Suprapubic skin (tissue), 4 donors: ENCODE measurements at regions not wholly inside any gene's neighbourhood (a gene's known extent, or its start where the extent isn't known, plus 50 kb on each side); places are given as distances from the start of the nearest gene placed in this dataset.

Source experiments
- DNase-seq, 2 donors: peaks; one replicate each; pipeline ENCODE4 v3.0.0-alpha.2; 2019; ENCODE audit warnings: low spot score in 2 of 2
- H3K27ac ChIP-seq: fragments of 200-600 bp; sonication (generic); one replicate; pipeline ENCODE4 v1.5.1; 2019
- H3K27me3 ChIP-seq: fragments of 200-600 bp; sonication (generic); one replicate; pipeline ENCODE4 v1.5.1; 2019
- H3K36me3 ChIP-seq: fragments of 200-600 bp; sonication (generic); one replicate; pipeline ENCODE4 v1.5.1; 2019
- H3K4me1 ChIP-seq: fragments of 200-600 bp; sonication (generic); one replicate; pipeline ENCODE4 v1.5.1; 2019
- H3K4me3 ChIP-seq: fragments of 200-600 bp; sonication (generic); one replicate; pipeline ENCODE4 v1.5.1; 2019; ENCODE audit warnings: mild to moderate bottlenecking
- H3K9me3 ChIP-seq: fragments of 200-600 bp; sonication (generic); one replicate; pipeline ENCODE4 v1.5.1; 2019
- EP300 ChIP-seq: sonication (generic); formaldehyde crosslinking; IDR thresholded peaks from one replicate; pipeline ENCODE4 v1.6.1; 2017; ENCODE audit warnings: antibody characterized with exemption
- POLR2A ChIP-seq, 2 donors: fragments of 450-650 bp; IDR thresholded peaks; one replicate each; pipeline ENCODE4 v1.6.1; 2017; ENCODE audit warnings: antibody characterized with exemption in 2 of 2, mild to moderate bottlenecking in 2 of 2, moderate library complexity in 2 of 2
- POLR2AphosphoS5 ChIP-seq, 3 donors: sonication (generic); formaldehyde crosslinking; IDR thresholded peaks; one replicate each; pipeline ENCODE4 v1.6.1; 2017; ENCODE audit warnings: antibody characterized with exemption in 3 of 3
- WGBS: methylation state at CpG from one replicate; pipeline ENCODE4 v1.1.5; 2018; 5-methylcytosine and 5-hydroxymethylcytosine counted together
- TF ChIP-seq, protein P1 (sequence below), 2 donors: fragments of 200-600 bp in 1 of 2; fragments of 450-650 bp in 1 of 2; sonication (generic) in 1 of 2; IDR thresholded peaks; one replicate each; pipeline ENCODE4 v1.5.1; 2016 to 2019; ENCODE audit warnings: antibody characterized with exemption in 2 of 2, mild to moderate bottlenecking in 1 of 2, moderate library complexity in 1 of 2

GRCh38 chr14:46147452-46147851 lies 504.1 kb downstream of the RPL10L start:
- H3K9me3 ChIP-seq, result no peaks in the 10 kb centered on the region
- no peaks in the 10 kb centered on the region for H3K4me1 ChIP-seq
- no peak overlapping the region for H3K27ac ChIP-seq
- H3K36me3 ChIP-seq, result no peaks in the 10 kb centered on the region
- H3K27me3 ChIP-seq, result no peaks in the 10 kb centered on the region
- TF ChIP-seq, protein P1, sequence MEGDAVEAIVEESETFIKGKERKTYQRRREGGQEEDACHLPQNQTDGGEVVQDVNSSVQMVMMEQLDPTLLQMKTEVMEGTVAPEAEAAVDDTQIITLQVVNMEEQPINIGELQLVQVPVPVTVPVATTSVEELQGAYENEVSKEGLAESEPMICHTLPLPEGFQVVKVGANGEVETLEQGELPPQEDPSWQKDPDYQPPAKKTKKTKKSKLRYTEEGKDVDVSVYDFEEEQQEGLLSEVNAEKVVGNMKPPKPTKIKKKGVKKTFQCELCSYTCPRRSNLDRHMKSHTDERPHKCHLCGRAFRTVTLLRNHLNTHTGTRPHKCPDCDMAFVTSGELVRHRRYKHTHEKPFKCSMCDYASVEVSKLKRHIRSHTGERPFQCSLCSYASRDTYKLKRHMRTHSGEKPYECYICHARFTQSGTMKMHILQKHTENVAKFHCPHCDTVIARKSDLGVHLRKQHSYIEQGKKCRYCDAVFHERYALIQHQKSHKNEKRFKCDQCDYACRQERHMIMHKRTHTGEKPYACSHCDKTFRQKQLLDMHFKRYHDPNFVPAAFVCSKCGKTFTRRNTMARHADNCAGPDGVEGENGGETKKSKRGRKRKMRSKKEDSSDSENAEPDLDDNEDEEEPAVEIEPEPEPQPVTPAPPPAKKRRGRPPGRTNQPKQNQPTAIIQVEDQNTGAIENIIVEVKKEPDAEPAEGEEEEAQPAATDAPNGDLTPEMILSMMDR (IDR thresholded peaks at IDR 0.05), result no peak
- no peak for DNase-seq
- H3K4me3 ChIP-seq, result no peak overlapping the region

DNA sequence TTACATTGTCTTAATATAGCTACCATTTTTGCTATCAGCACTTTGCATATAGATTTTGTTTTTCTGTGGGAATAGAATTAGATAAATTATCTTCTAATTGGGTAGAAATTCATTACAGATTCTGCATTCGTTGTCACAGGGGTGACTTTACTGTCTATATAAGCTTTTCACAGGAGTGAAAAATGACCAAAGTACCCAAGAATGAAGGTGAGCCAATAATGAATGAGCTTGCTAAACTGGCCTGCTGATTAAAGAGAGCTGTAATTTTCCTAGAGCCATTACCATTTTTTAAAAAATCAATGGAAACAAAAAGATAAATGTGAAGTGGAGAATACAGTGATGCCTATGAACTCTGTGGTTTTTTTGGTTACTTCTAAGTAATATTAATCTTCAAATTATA lies 504.6 kb downstream of the RPL10L start:
- Histone ChIP-seq H3K27me3 (no peaks in the 10 kb centered on the region), H3K27ac (no peak overlapping the region), H3K9me3 (no peaks in the 10 kb centered on the region), H3K4me1 (no peaks in the 10 kb centered on the region), H3K36me3 (no peaks in the 10 kb centered on the region), H3K4me3 (no peak overlapping the region)
- no peak for DNase-seq
- TF ChIP-seq, protein P1 (IDR thresholded peaks at IDR 0.05), result no peak
- no peak for TF ChIP-seq POLR2A (IDR thresholded peaks at IDR 0.05)
- TF ChIP-seq EP300, result no peak
- TF ChIP-seq POLR2AphosphoS5 (IDR thresholded peaks at IDR 0.05), result no peak
- WGBS, result 66% methylated on average over 1 of the region's 1 CpG

DNA sequence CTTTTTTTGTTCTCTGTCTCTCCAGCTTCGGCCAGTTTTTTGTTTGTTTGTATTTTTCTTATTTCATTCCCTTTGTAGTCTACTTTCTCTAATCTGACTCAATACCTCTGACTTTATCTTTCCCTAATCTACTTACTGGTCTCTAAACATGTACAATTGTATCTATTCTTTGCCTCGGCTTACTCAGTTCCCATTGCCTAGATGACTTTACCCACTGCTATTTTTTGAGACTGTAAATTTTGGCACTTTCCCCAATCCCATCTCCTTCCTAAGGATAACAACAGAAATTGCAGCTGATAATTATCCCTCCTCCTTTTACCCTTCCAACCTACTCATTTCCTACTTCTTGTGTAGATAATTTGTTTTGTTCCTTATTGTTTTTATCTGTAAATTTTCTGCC lies 511.1 kb downstream of the RPL10L start:
- WGBS, result 88% methylated on average over 2 of the region's 2 CpGs
- no peak for DNase-seq
- no peak for TF ChIP-seq POLR2A (IDR thresholded peaks at IDR 0.05)
- TF ChIP-seq POLR2AphosphoS5 (IDR thresholded peaks at IDR 0.05), result no peak
- no peak for TF ChIP-seq EP300
- TF ChIP-seq, protein P1 (IDR thresholded peaks at IDR 0.05), result no peak
- Histone ChIP-seq H3K4me3 (no peak overlapping the region), H3K36me3 (no peaks in the 10 kb centered on the region), H3K9me3 (no peaks in the 10 kb centered on the region), H3K4me1 (no peaks in the 10 kb centered on the region), H3K27me3 (no peaks in the 10 kb centered on the region), H3K27ac (no peak overlapping the region)

DNA sequence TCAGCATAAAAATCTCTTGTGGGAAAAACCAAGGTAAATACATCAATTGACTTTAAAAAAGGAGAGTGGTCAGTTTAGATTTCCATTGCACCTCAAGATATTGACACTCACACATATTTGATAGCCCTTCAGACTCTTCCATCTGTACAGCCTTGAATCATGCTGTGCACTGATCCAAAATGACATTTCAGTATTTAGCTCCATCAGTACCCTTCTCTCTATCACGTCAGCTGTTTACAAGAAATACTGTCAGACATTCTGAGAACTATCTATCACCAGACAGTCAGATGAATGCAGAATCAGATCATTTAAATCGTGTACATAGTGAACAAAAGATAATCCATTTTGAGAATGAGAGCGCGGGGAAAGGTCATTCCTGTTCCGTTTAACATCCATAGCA lies 511.9 kb downstream of the RPL10L start:
- H3K27me3 ChIP-seq, result no peaks in the 10 kb centered on the region
- no peaks in the 10 kb centered on the region for H3K4me1 ChIP-seq
- no peak overlapping the region for H3K27ac ChIP-seq
- H3K4me3 ChIP-seq, result no peak overlapping the region
- no peak for DNase-seq
- H3K9me3 ChIP-seq, result no peaks in the 10 kb centered on the region
- WGBS, result 75% methylated on average over 5 of the region's 5 CpGs
- TF ChIP-seq POLR2A (IDR thresholded peaks at IDR 0.05), result no peak
- TF ChIP-seq, protein P1 (IDR thresholded peaks at IDR 0.05), result no peak
- TF ChIP-seq POLR2AphosphoS5 (IDR thresholded peaks at IDR 0.05), result no peak
- no peak for TF ChIP-seq EP300
- H3K36me3 ChIP-seq, result no peaks in the 10 kb centered on the region

- DNase-seq, result no peak
- TF ChIP-seq, protein P1 (IDR thresholded peaks at IDR 0.05), result no peak
- no peak for TF ChIP-seq EP300
- no peak for TF ChIP-seq POLR2AphosphoS5 (IDR thresholded peaks at IDR 0.05)
- no peak for TF ChIP-seq POLR2A (IDR thresholded peaks at IDR 0.05)
These were observed 513.8 kb downstream of the RPL10L start for GRCh38 chr14:46137786-46138185.

More at GRCh38 chr14:46137786-46138185, 513.8 kb downstream of the RPL10L start:
- no peaks in the 10 kb centered on the region for H3K36me3 ChIP-seq
- no peak overlapping the region for H3K4me3 ChIP-seq
- no peaks in the 10 kb centered on the region for H3K4me1 ChIP-seq
- H3K27me3 ChIP-seq, result no peaks in the 10 kb centered on the region
- no peaks in the 10 kb centered on the region for H3K9me3 ChIP-seq
- no peak overlapping the region for H3K27ac ChIP-seq
